Neural cell (in vitro differentiated cells): ENCODE measurements at regions not wholly inside any gene's neighbourhood (a gene's known extent, or its start where the extent isn't known, plus 50 kb on each side); places are given as distances from the start of the nearest gene placed in this dataset.

Experiments used
- H2AFZ ChIP-seq: fragments of 200-600, 300-800 bp; sonication (generic), shearing (Covaris generic); 2 replicates; pipeline ENCODE4 v1.6.0; 2014; ENCODE audit warnings: low read depth, mild to moderate bottlenecking, antibody characterized with exemption, low read length, moderate library complexity
- H3F3A ChIP-seq: fragments of 200-600 bp; shearing (Covaris generic); 2 replicates; pipeline ENCODE4 v1.6.1; 2016; ENCODE audit warnings: mild to moderate bottlenecking, moderate library complexity, mixed read lengths, antibody characterized with exemption, low read length; ENCODE audit not compliant: insufficient read depth, poor library complexity, severe bottlenecking
- H3K27ac ChIP-seq: fragments of 200-600, 300-800 bp; sonication (generic), shearing (Covaris generic); 2 replicates; pipeline ENCODE4 v1.5.1; 2014; ENCODE audit warnings: mild to moderate bottlenecking, low read length, moderate library complexity
- H3K27me3 ChIP-seq: fragments of 300-800, 200-600 bp; sonication (generic), shearing (Covaris generic); 2 replicates; pipeline ENCODE4 v1.6.0; 2014; ENCODE audit warnings: mild to moderate bottlenecking, low read depth, low read length, moderate library complexity; ENCODE audit not compliant: insufficient read depth
- H3K36me3 ChIP-seq: fragments of 300-800, 200-600 bp; sonication (generic), shearing (Covaris generic); 2 replicates; pipeline ENCODE4 v1.5.1; 2014; ENCODE audit warnings: mild to moderate bottlenecking, antibody characterized with exemption, low read length, moderate library complexity; ENCODE audit not compliant: insufficient read depth
- H3K4me2 ChIP-seq: fragments of 300-800, 200-600 bp; sonication (generic), shearing (Covaris generic); 2 replicates; pipeline ENCODE4 v1.6.0; 2014; ENCODE audit warnings: mild to moderate bottlenecking, low read length
- H3K4me3 ChIP-seq: fragments of 300-800, 200-600 bp; sonication (generic), shearing (Covaris generic); 2 replicates; pipeline ENCODE4 v1.5.1; 2014; ENCODE audit warnings: mild to moderate bottlenecking, low read length, moderate library complexity
- H3K79me2 ChIP-seq: fragments of 200-600 bp; shearing (Covaris generic); replicated peaks from 2 replicates; pipeline ENCODE4 v1.6.0; 2014; ENCODE audit warnings: mild to moderate bottlenecking, low read length, moderate library complexity; ENCODE audit not compliant: insufficient read depth
- H3K9ac ChIP-seq: fragments of 300-800, 200-600 bp; sonication (generic), shearing (Covaris generic); 2 replicates; pipeline ENCODE4 v1.6.1; 2016; ENCODE audit warnings: mild to moderate bottlenecking, low read length, mixed read lengths
- H3K9me2 ChIP-seq: fragments of 200-600 bp; shearing (Covaris generic); 2 replicates; pipeline ENCODE4 v1.6.1; 2016; ENCODE audit warnings: mild to moderate bottlenecking, low read length, mixed read lengths; ENCODE audit not compliant: insufficient read depth
- H3K9me3 ChIP-seq: fragments of 200-600, 300-800 bp; sonication (generic), shearing (Covaris generic); 2 replicates; pipeline ENCODE4 v1.6.1; 2016; ENCODE audit warnings: mild to moderate bottlenecking, mixed run types, low read length, moderate library complexity, mixed read lengths
- H4K20me1 ChIP-seq: fragments of 200-600 bp; shearing (Covaris generic); 2 replicates; pipeline ENCODE4 v1.6.1; 2016; ENCODE audit warnings: mild to moderate bottlenecking, mixed run types; ENCODE audit not compliant: insufficient read depth
- EP300 ChIP-seq: fragments of 450-650 bp; conservative IDR thresholded peaks from 2 replicates; pipeline ENCODE4 v1.6.1; 2014; ENCODE audit warnings: antibody characterized with exemption, mild to moderate bottlenecking, moderate library complexity; ENCODE audit not compliant: poor library complexity, severe bottlenecking
- EZH2 ChIP-seq: fragments of 200-600, 300-800 bp; shearing (Covaris generic), sonication (generic); IDR thresholded peaks from 2 replicates; pipeline ENCODE4 v1.6.1; 2014; ENCODE audit warnings: antibody characterized with exemption, low read length, borderline replicate concordance, mild to moderate bottlenecking; ENCODE audit not compliant: insufficient read depth, poor library complexity, severe bottlenecking
- MXI1 ChIP-seq: fragments of 450-650 bp; conservative IDR thresholded peaks from 2 replicates; pipeline ENCODE4 v1.6.1; 2014; ENCODE audit warnings: antibody characterized with exemption, mild to moderate bottlenecking; ENCODE audit not compliant: poor library complexity, severe bottlenecking
- POLR2AphosphoS5 ChIP-seq: IDR thresholded peaks from 2 replicates; pipeline ENCODE4 v1.6.1; 2012
- RAD21 ChIP-seq: fragments of 450-650 bp; conservative IDR thresholded peaks from 2 replicates; pipeline ENCODE4 v1.6.1; 2014; ENCODE audit warnings: antibody characterized with exemption, mild to moderate bottlenecking, moderate library complexity
- SMC3 ChIP-seq: fragments of 450-650 bp; conservative IDR thresholded peaks from 2 replicates; pipeline ENCODE4 v1.6.1; 2014; ENCODE audit warnings: antibody characterized with exemption, mild to moderate bottlenecking, moderate library complexity; ENCODE audit not compliant: poor library complexity
- TAF1 ChIP-seq: IDR thresholded peaks from 2 replicates; pipeline ENCODE4 v1.6.1; 2012; ENCODE audit warnings: low read depth
- TF ChIP-seq, protein P1 (sequence below): IDR thresholded peaks from 2 replicates; pipeline ENCODE4 v1.6.1; 2012; ENCODE audit warnings: borderline replicate concordance

DNA sequence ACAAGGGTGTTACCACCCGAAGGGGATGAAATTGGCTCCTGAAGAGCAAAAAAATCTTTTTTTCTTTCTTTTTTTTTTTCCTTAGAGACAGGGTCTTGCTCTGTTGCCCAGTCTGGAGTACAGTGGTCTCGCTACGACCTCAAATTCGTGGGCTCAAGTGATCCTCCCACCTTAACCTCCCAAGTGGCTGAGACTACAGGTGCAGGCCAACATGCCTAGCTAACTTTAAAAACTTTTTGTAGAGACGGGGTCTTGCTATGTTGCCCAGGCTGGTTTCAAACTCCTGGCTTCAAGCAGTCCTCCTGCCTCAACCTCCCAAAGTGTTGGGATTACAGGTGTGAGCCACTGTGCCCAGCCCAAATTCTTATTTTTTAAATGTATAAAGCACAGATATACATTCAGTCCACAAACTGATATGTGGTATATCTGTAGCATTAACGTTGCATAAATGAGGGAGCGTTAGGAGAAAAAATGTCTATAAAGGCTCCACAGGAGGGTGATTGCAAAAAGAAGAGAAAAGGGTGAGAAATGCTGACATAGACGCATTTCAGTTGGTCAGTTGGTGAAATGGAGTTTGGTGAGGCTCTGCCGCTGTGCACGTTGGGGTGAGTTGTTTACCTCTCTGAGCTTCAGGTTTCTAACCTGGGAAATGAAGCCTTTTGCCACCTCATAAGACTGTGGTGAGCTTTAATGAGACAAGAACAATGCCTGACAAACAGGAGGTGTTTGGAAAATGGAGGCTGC, 100.7 kb upstream of the PODXL start:
- no peaks in the 10 kb centered on the region for H3K79me2 ChIP-seq
- no peaks in the 10 kb centered on the region for H4K20me1 ChIP-seq
- no peaks in the 10 kb centered on the region for H3K27me3 ChIP-seq
- no peaks in the 10 kb centered on the region for H3K9me2 ChIP-seq
- H3K9me3 ChIP-seq: no peaks in the 10 kb centered on the region
- no peak overlapping the region for H3K4me2 ChIP-seq
- H3K36me3 ChIP-seq: no peaks in the 10 kb centered on the region
- H3F3A ChIP-seq: no peaks in the 10 kb centered on the region
- no peak for TF ChIP-seq RAD21
- TF ChIP-seq MXI1: no peak
- TF ChIP-seq POLR2AphosphoS5: no peak
- TF ChIP-seq TAF1: no peak
- no peak for TF ChIP-seq SMC3
- TF ChIP-seq, protein P1, sequence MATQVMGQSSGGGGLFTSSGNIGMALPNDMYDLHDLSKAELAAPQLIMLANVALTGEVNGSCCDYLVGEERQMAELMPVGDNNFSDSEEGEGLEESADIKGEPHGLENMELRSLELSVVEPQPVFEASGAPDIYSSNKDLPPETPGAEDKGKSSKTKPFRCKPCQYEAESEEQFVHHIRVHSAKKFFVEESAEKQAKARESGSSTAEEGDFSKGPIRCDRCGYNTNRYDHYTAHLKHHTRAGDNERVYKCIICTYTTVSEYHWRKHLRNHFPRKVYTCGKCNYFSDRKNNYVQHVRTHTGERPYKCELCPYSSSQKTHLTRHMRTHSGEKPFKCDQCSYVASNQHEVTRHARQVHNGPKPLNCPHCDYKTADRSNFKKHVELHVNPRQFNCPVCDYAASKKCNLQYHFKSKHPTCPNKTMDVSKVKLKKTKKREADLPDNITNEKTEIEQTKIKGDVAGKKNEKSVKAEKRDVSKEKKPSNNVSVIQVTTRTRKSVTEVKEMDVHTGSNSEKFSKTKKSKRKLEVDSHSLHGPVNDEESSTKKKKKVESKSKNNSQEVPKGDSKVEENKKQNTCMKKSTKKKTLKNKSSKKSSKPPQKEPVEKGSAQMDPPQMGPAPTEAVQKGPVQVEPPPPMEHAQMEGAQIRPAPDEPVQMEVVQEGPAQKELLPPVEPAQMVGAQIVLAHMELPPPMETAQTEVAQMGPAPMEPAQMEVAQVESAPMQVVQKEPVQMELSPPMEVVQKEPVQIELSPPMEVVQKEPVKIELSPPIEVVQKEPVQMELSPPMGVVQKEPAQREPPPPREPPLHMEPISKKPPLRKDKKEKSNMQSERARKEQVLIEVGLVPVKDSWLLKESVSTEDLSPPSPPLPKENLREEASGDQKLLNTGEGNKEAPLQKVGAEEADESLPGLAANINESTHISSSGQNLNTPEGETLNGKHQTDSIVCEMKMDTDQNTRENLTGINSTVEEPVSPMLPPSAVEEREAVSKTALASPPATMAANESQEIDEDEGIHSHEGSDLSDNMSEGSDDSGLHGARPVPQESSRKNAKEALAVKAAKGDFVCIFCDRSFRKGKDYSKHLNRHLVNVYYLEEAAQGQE: no peak
- TF ChIP-seq EZH2: no peak
- no peak for TF ChIP-seq EP300
- no peak overlapping the region for H3K9ac ChIP-seq
- H3K27ac ChIP-seq: no peak overlapping the region
- no peak overlapping the region for H2AFZ ChIP-seq
- H3K4me3 ChIP-seq: no peak overlapping the region

DNA sequence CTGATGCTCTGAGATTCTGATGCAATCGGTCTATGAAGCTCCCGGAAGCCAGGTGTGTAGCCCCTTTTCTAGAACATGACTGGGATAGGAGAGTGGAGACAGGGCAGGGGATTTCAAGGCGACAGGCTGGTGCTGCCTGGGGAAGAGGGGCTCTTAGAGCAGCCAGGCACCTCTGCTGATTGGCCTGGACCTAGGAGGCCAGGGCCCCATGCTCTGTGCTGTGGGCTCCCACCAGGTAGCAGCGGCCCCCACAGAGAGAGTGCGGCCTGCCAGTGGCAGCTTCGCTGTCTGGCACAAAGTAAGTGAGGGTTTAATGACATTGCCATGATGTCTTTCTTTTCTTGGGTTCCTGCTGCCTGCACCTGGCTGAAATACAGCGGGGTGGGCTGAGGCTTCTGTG, 99.4 kb upstream of the PODXL start:
- Histone ChIP-seq H2AFZ (no peak overlapping the region), H3K27ac (no peak overlapping the region), H4K20me1 (no peaks in the 10 kb centered on the region), H3K9me3 (no peaks in the 10 kb centered on the region), H3K4me2 (no peak overlapping the region), H3K9ac (no peak overlapping the region), H3K27me3 (no peaks in the 10 kb centered on the region), H3K79me2 (no peaks in the 10 kb centered on the region), H3K36me3 (no peaks in the 10 kb centered on the region), H3F3A (no peaks in the 10 kb centered on the region), H3K4me3 (no peak overlapping the region), H3K9me2 (no peaks in the 10 kb centered on the region)
- no peak for TF ChIP-seq RAD21
- no peak for TF ChIP-seq EP300

GRCh38 chr7:131655447-131655846, 99.0 kb upstream of the PODXL start:
- no peaks in the 10 kb centered on the region for H3K9me2 ChIP-seq
- H3K9me3 ChIP-seq: no peaks in the 10 kb centered on the region
- H3K4me2 ChIP-seq: no peak overlapping the region
- TF ChIP-seq TAF1: no peak
- no peak for TF ChIP-seq POLR2AphosphoS5
- no peaks in the 10 kb centered on the region for H3K27me3 ChIP-seq
- H4K20me1 ChIP-seq: no peaks in the 10 kb centered on the region
- no peaks in the 10 kb centered on the region for H3K36me3 ChIP-seq
- no peaks in the 10 kb centered on the region for H3F3A ChIP-seq
- no peak overlapping the region for H2AFZ ChIP-seq
- H3K27ac ChIP-seq: no peak overlapping the region
- no peak overlapping the region for H3K9ac ChIP-seq
- H3K79me2 ChIP-seq: no peaks in the 10 kb centered on the region
- H3K4me3 ChIP-seq: no peak overlapping the region
